ENCODE measurements at regions not wholly inside any gene's neighbourhood (a gene's known extent, or its start where the extent isn't known, plus 50 kb on each side); places are given as distances from the start of the nearest gene placed in this dataset.

DNA sequence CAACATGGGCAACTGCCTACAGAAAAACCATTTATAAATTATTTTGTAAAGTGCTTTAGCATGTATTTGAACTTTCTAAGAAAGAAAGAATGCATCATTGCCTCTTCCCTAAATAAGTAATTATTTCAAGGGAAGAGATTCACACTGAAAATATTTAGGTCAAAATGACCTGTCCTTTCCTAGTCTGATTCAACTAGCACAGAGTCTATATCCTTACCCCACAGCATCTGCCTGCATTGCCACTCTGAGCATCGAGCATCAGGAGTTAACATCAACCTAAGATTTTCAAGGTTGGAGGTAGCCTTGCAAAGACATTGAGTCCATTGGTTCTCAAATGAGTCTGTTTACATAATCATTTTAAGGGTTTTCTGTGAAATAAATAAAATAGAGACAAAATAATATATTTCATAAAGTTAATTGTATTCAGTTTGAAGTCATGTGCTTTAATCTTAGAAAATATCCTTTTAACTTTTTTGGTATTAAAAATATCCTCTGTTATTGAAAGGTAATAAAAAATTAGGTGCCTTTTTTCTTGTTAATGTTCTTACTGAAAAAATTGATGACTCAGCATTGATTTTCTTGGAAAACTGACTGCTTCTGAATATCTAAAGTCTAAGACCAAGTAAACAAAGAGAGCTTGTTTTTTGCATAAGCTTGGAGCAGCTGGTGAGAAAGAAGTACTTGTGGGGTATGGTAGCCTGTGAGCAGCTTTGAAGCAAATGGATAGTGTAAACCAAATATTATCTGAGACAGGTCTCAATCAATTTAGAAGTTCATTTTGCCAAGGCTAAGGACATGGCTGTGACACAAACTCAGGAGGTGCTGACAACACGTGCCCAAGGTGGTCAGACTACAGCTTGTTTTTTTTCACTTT lies 269.0 kb upstream of the CLEC14A start:
- Histone ChIP-seq H3K4me3 (ENCODE audit: low read length in 2 of 2) (no peak overlapping the region), H3K27ac (ENCODE audit: low read length) (no peak overlapping the region), H3K27me3 (ENCODE audit: control insufficient read depth in 1 of 2, insufficient read depth in 2 of 2, low read length in 2 of 2) (no peaks in the 10 kb centered on the region), H3K36me3 (ENCODE audit: control insufficient read depth in 2 of 2, insufficient read depth in 2 of 2, low read length in 2 of 2) (no peaks in the 10 kb centered on the region), H3K9ac (ENCODE audit: low read length in 2 of 2) (no peak overlapping the region), H3K4me1 (ENCODE audit: control insufficient read depth, insufficient read depth, low read length) (no peaks in the 10 kb centered on the region), H3K9me3 (ENCODE audit: control insufficient read depth in 2 of 2, low read length in 2 of 2) (no peaks in the 10 kb centered on the region)

DNA sequence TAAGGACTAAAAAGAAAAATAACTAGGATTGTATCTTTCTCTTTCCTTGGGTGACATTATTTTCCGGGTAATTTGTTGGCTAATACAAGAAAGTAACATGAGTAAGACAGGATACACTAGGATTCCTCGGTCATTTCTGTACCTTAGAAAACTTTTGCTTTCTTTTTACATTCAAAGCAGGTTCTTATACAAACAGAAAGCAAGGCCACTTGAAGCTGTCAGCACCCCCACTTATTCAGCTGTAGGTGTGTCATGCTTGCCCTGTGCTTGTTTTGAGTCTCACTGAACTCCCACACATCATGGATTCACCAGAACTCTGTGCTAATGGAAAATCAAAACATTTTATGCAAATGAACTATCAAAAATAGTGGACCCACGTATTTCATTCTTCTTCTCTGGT lies 266.8 kb upstream of the CLEC14A start:
- no peaks in the 10 kb centered on the region for H3K9me3 ChIP-seq (ENCODE audit: control insufficient read depth in 2 of 2, low read length in 2 of 2)
- H3K36me3 ChIP-seq (ENCODE audit: control insufficient read depth in 2 of 2, insufficient read depth in 2 of 2, low read length in 2 of 2): no peaks in the 10 kb centered on the region

GRCh38 chr14:38521591-38521990 lies 265.7 kb upstream of the CLEC14A start:
- Histone ChIP-seq H3K36me3 (ENCODE audit: control insufficient read depth in 2 of 2, insufficient read depth in 2 of 2, low read length in 2 of 2) (no peaks in the 10 kb centered on the region), H3K27ac (ENCODE audit: low read length) (no peak overlapping the region), H3K27me3 (ENCODE audit: control insufficient read depth in 1 of 2, insufficient read depth in 2 of 2, low read length in 2 of 2) (no peaks in the 10 kb centered on the region), H3K4me1 (ENCODE audit: control insufficient read depth, insufficient read depth, low read length) (no peaks in the 10 kb centered on the region), H3K9ac (ENCODE audit: low read length in 2 of 2) (no peak overlapping the region), H3K9me3 (ENCODE audit: control insufficient read depth in 2 of 2, low read length in 2 of 2) (no peaks in the 10 kb centered on the region), H3K4me3 (ENCODE audit: low read length in 2 of 2) (no peak overlapping the region)

More for the DNA sequence above, 266.8 kb upstream of the CLEC14A start:
- H3K4me1 ChIP-seq (ENCODE audit: control insufficient read depth, insufficient read depth, low read length): no peaks in the 10 kb centered on the region
- no peak overlapping the region for H3K9ac ChIP-seq (ENCODE audit: low read length in 2 of 2)
- H3K4me3 ChIP-seq (ENCODE audit: low read length in 2 of 2): no peak overlapping the region
- no peak overlapping the region for H3K27ac ChIP-seq (ENCODE audit: low read length)
- H3K27me3 ChIP-seq (ENCODE audit: control insufficient read depth in 1 of 2, insufficient read depth in 2 of 2, low read length in 2 of 2): no peaks in the 10 kb centered on the region

DNA sequence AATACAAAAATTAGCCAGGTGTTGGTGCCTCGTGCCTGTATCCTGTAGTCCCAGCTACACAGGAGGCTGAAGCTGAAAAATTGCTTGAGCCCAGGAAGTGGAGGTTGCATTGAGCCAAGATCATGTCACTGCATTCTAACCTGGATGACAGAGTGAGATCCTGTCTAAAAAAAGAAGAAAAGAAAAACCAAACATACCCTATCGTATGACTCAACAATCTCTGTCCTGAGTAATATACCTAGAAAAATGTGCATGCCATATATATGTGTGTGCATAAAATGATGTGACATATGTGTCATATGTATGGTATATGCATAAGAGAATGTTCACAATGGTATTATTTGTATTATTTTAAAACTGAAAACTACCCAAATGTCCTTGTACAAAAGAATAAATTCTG lies 261.5 kb upstream of the CLEC14A start:
- H3K9ac ChIP-seq (ENCODE audit: low read length in 2 of 2): no peak overlapping the region
- H3K27me3 ChIP-seq (ENCODE audit: control insufficient read depth in 1 of 2, insufficient read depth in 2 of 2, low read length in 2 of 2): no peaks in the 10 kb centered on the region
- H3K9me3 ChIP-seq (ENCODE audit: control insufficient read depth in 2 of 2, low read length in 2 of 2): no peaks in the 10 kb centered on the region
- H3K27ac ChIP-seq (ENCODE audit: low read length): no peak overlapping the region
- no peaks in the 10 kb centered on the region for H3K36me3 ChIP-seq (ENCODE audit: control insufficient read depth in 2 of 2, insufficient read depth in 2 of 2, low read length in 2 of 2)
- H3K4me3 ChIP-seq (ENCODE audit: low read length in 2 of 2): no peak overlapping the region
- H3K4me1 ChIP-seq (ENCODE audit: control insufficient read depth, insufficient read depth, low read length): no peaks in the 10 kb centered on the region

DNA sequence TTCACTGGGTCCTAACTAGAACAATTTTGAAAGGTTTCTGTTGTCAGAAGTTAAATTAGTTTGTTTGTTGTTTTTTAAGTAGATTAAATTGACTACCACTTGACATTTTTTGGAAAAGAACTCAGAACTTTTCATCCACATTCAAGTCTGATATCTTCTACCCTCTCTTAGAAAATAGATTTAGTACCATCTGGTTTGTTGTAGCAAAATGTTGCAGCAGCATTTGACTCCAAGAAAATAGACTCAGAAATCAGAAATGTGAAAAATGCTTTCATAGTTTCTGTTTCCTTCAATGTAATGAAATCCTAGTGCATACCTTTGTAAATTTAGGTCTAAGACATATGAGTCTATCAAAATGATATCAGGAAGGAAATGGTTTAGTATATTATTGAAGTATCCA lies 256.3 kb upstream of the CLEC14A start:
- Histone ChIP-seq H3K9me3 (ENCODE audit: control insufficient read depth in 2 of 2, low read length in 2 of 2) (peaks cover 0 to 3% of the 10 kb centered on the region in 2 donors), H3K27me3 (ENCODE audit: control insufficient read depth in 1 of 2, insufficient read depth in 2 of 2, low read length in 2 of 2) (no peaks in the 10 kb centered on the region), H3K4me1 (ENCODE audit: control insufficient read depth, insufficient read depth, low read length) (no peaks in the 10 kb centered on the region), H3K9ac (ENCODE audit: low read length in 2 of 2) (no peak overlapping the region), H3K27ac (ENCODE audit: low read length) (no peak overlapping the region), H3K4me3 (ENCODE audit: low read length in 2 of 2) (no peak overlapping the region), H3K36me3 (ENCODE audit: control insufficient read depth in 2 of 2, insufficient read depth in 2 of 2, low read length in 2 of 2) (no peaks in the 10 kb centered on the region)

- Histone ChIP-seq H3K4me3 (ENCODE audit: low read length in 2 of 2) (no peak overlapping the region), H3K9me3 (ENCODE audit: control insufficient read depth in 2 of 2, low read length in 2 of 2) (peaks cover 0 to 3% of the 10 kb centered on the region in 2 donors), H3K4me1 (ENCODE audit: control insufficient read depth, insufficient read depth, low read length) (no peaks in the 10 kb centered on the region), H3K27ac (ENCODE audit: low read length) (no peak overlapping the region), H3K9ac (ENCODE audit: low read length in 2 of 2) (no peak overlapping the region), H3K36me3 (ENCODE audit: control insufficient read depth in 2 of 2, insufficient read depth in 2 of 2, low read length in 2 of 2) (no peaks in the 10 kb centered on the region), H3K27me3 (ENCODE audit: control insufficient read depth in 1 of 2, insufficient read depth in 2 of 2, low read length in 2 of 2) (no peaks in the 10 kb centered on the region)
Observed at GRCh38 chr14:38507299-38507698, 251.4 kb upstream of the CLEC14A start.

GRCh38 chr14:38505973-38506249 lies 250.0 kb upstream of the CLEC14A start:
- no peaks in the 10 kb centered on the region for H3K4me1 ChIP-seq (ENCODE audit: control insufficient read depth, insufficient read depth, low read length)
- H3K27ac ChIP-seq (ENCODE audit: low read length): no peak overlapping the region

GRCh38 chr14:38505221-38505972 lies 249.5 kb upstream of the CLEC14A start:
- Histone ChIP-seq H3K27me3 (ENCODE audit: control insufficient read depth in 1 of 2, insufficient read depth in 2 of 2, low read length in 2 of 2) (no peaks in the 10 kb centered on the region), H3K27ac (ENCODE audit: low read length) (no peak overlapping the region)

More at GRCh38 chr14:38505973-38506249, 250.0 kb upstream of the CLEC14A start:
- H3K36me3 ChIP-seq (ENCODE audit: control insufficient read depth in 2 of 2, insufficient read depth in 2 of 2, low read length in 2 of 2): no peaks in the 10 kb centered on the region
- H3K9me3 ChIP-seq (ENCODE audit: control insufficient read depth in 2 of 2, low read length in 2 of 2): peaks cover 0 to 3% of the 10 kb centered on the region in 2 donors
- no peaks in the 10 kb centered on the region for H3K27me3 ChIP-seq (ENCODE audit: control insufficient read depth in 1 of 2, insufficient read depth in 2 of 2, low read length in 2 of 2)
- no peak overlapping the region for H3K4me3 ChIP-seq (ENCODE audit: low read length in 2 of 2)
- H3K9ac ChIP-seq (ENCODE audit: low read length in 2 of 2): no peak overlapping the region

GRCh38 chr14:38504175-38504574 lies 248.3 kb upstream of the CLEC14A start:
- Histone ChIP-seq H3K27ac (ENCODE audit: low read length) (no peak overlapping the region), H3K9ac (ENCODE audit: low read length in 2 of 2) (no peak overlapping the region), H3K27me3 (ENCODE audit: control insufficient read depth in 1 of 2, insufficient read depth in 2 of 2, low read length in 2 of 2) (no peaks in the 10 kb centered on the region), H3K36me3 (ENCODE audit: control insufficient read depth in 2 of 2, insufficient read depth in 2 of 2, low read length in 2 of 2) (no peaks in the 10 kb centered on the region), H3K9me3 (ENCODE audit: control insufficient read depth in 2 of 2, low read length in 2 of 2) (peaks cover 0 to 3% of the 10 kb centered on the region in 2 donors), H3K4me1 (ENCODE audit: control insufficient read depth, insufficient read depth, low read length) (no peaks in the 10 kb centered on the region), H3K4me3 (ENCODE audit: low read length in 2 of 2) (no peak overlapping the region)

More at GRCh38 chr14:38505221-38505972, 249.5 kb upstream of the CLEC14A start:
- Histone ChIP-seq H3K4me1 (ENCODE audit: control insufficient read depth, insufficient read depth, low read length) (no peaks in the 10 kb centered on the region), H3K4me3 (ENCODE audit: low read length in 2 of 2) (no peak overlapping the region), H3K9ac (ENCODE audit: low read length in 2 of 2) (no peak overlapping the region), H3K36me3 (ENCODE audit: control insufficient read depth in 2 of 2, insufficient read depth in 2 of 2, low read length in 2 of 2) (no peaks in the 10 kb centered on the region), H3K9me3 (ENCODE audit: control insufficient read depth in 2 of 2, low read length in 2 of 2) (peaks cover 0 to 3% of the 10 kb centered on the region in 2 donors)

DNA sequence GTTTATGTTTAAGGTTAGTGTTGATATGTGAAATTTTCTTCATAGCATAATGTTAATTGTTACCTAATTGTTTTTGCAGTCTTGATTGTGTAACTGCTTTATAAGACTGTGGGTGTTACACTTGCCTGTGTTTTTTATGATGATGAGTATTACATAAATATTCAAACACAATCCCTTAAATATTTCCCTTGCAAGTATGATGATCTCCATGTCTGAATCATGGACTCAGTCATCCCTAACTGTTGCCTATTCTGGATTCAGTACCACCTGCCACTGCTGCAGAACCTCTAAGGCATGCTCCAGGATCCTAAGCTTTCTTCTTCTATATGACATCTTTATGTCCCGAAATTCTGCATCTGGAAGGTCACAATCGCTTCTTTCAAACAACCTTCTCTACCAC lies 246.3 kb upstream of the CLEC14A start:
- H3K27me3 ChIP-seq (ENCODE audit: control insufficient read depth in 1 of 2, insufficient read depth in 2 of 2, low read length in 2 of 2): no peaks in the 10 kb centered on the region
- H3K4me3 ChIP-seq (ENCODE audit: low read length in 2 of 2): no peak overlapping the region
- H3K4me1 ChIP-seq (ENCODE audit: control insufficient read depth, insufficient read depth, low read length): no peaks in the 10 kb centered on the region
- no peaks in the 10 kb centered on the region for H3K36me3 ChIP-seq (ENCODE audit: control insufficient read depth in 2 of 2, insufficient read depth in 2 of 2, low read length in 2 of 2)
- no peak overlapping the region for H3K9ac ChIP-seq (ENCODE audit: low read length in 2 of 2)
- H3K27ac ChIP-seq (ENCODE audit: low read length): no peak overlapping the region
- no peaks in the 10 kb centered on the region for H3K9me3 ChIP-seq (ENCODE audit: control insufficient read depth in 2 of 2, low read length in 2 of 2)

GRCh38 chr14:38500125-38500524 lies 244.2 kb upstream of the CLEC14A start:
- H3K4me3 ChIP-seq (ENCODE audit: low read length in 2 of 2): no peak overlapping the region

More at GRCh38 chr14:38500125-38500524, 244.2 kb upstream of the CLEC14A start:
- Histone ChIP-seq H3K36me3 (ENCODE audit: control insufficient read depth in 2 of 2, insufficient read depth in 2 of 2, low read length in 2 of 2) (no peaks in the 10 kb centered on the region), H3K4me1 (ENCODE audit: control insufficient read depth, insufficient read depth, low read length) (no peaks in the 10 kb centered on the region), H3K9ac (ENCODE audit: low read length in 2 of 2) (no peak overlapping the region), H3K27me3 (ENCODE audit: control insufficient read depth in 1 of 2, insufficient read depth in 2 of 2, low read length in 2 of 2) (no peaks in the 10 kb centered on the region), H3K9me3 (ENCODE audit: control insufficient read depth in 2 of 2, low read length in 2 of 2) (no peaks in the 10 kb centered on the region), H3K27ac (ENCODE audit: low read length) (no peak overlapping the region)

Data from stomach smooth muscle (tissue), 2 donors.